Lung (tissue), 11 donors: ENCODE measurements at regions not wholly inside any gene's neighbourhood (a gene's known extent, or its start where the extent isn't known, plus 50 kb on each side); places are given as distances from the start of the nearest gene placed in this dataset.

Experiments used
- ATAC-seq: fragments of 200-7000 bp; cut with Tn5 transposase; one replicate; pipeline ENCODE4 v1.9.1; 2020; ENCODE audit warnings: moderate number of reproducible peaks; ENCODE audit not compliant: insufficient read depth, low FRiP score
- DNase-seq, 3 donors: peaks; one replicate each; pipeline ENCODE4 v3.0.0-alpha.2; 2013 to 2017
- H3K27ac ChIP-seq, 2 donors: one replicate each; pipeline ENCODE4 v1.5.1; 2013; ENCODE audit warnings: mild to moderate bottlenecking in 2 of 2, moderate library complexity in 2 of 2, control low read depth in 1 of 2, inconsistent platforms in 1 of 2, low read depth in 1 of 2, low read length in 1 of 2
- H3K27me3 ChIP-seq, 3 donors: one replicate each; pipeline ENCODE4 v1.5.1; 2013; ENCODE audit warnings: low read length in 2 of 3; ENCODE audit not compliant: control insufficient read depth in 3 of 3, insufficient read depth in 3 of 3
- H3K36me3 ChIP-seq, 4 donors: one replicate each; pipeline ENCODE4 v1.5.1; 2013; ENCODE audit warnings: low read length in 4 of 4, mild to moderate bottlenecking in 1 of 4, moderate library complexity in 1 of 4; ENCODE audit not compliant: control insufficient read depth in 4 of 4, insufficient read depth in 4 of 4
- H3K4me1 ChIP-seq, 5 donors: one replicate each; pipeline ENCODE4 v1.5.1; 2013; ENCODE audit warnings: low read length in 5 of 5, mild to moderate bottlenecking in 2 of 5, moderate library complexity in 1 of 5; ENCODE audit not compliant: control insufficient read depth in 5 of 5, insufficient read depth in 5 of 5
- H3K4me3 ChIP-seq: one replicate; pipeline ENCODE4 v1.5.1; 2013; ENCODE audit warnings: mild to moderate bottlenecking, control low read depth, moderate library complexity
- H3K9ac ChIP-seq, 2 donors: one replicate each; pipeline ENCODE4 v1.5.1; 2013; ENCODE audit warnings: low read length in 2 of 2, control low read depth in 1 of 2; ENCODE audit not compliant: insufficient read depth in 1 of 2
- H3K9me3 ChIP-seq, 4 donors: one replicate each; pipeline ENCODE4 v1.5.1; 2013; ENCODE audit warnings: low read length in 3 of 4, mild to moderate bottlenecking in 1 of 4, moderate library complexity in 1 of 4; ENCODE audit not compliant: control insufficient read depth in 4 of 4, insufficient read depth in 3 of 4
- WGBS, 2 donors: extraction: QIAGEN DNeasy Blood & Tissue Kit; methylation state at CpG; one replicate each; pipeline ENCODE4 v1.1.7; 2013; 5-methylcytosine and 5-hydroxymethylcytosine counted together
- TF ChIP-seq, protein P1 (sequence below): IDR thresholded peaks from 2 replicates; pipeline ENCODE4 v1.5.1; 2012; ENCODE audit warnings: mild to moderate bottlenecking; ENCODE audit errors: control extremely low read depth, extremely low read depth
- donor health status: control.
- donor health status: control.
- donor health status: Bipolar disorder and iron deficiency.
- donor health status: healthy.
- donor health status: DM: yes; HTN: yes; CAD: no.

- TF ChIP-seq, protein P1, sequence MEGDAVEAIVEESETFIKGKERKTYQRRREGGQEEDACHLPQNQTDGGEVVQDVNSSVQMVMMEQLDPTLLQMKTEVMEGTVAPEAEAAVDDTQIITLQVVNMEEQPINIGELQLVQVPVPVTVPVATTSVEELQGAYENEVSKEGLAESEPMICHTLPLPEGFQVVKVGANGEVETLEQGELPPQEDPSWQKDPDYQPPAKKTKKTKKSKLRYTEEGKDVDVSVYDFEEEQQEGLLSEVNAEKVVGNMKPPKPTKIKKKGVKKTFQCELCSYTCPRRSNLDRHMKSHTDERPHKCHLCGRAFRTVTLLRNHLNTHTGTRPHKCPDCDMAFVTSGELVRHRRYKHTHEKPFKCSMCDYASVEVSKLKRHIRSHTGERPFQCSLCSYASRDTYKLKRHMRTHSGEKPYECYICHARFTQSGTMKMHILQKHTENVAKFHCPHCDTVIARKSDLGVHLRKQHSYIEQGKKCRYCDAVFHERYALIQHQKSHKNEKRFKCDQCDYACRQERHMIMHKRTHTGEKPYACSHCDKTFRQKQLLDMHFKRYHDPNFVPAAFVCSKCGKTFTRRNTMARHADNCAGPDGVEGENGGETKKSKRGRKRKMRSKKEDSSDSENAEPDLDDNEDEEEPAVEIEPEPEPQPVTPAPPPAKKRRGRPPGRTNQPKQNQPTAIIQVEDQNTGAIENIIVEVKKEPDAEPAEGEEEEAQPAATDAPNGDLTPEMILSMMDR, result no peak
- H3K4me3 ChIP-seq, result peak overlapping the region; percentile 24
- H3K9ac ChIP-seq, result no peak overlapping the region
- peaks cover 0 to 24% (median 17%) of the 10 kb centered on the region in 3 donors for H3K27me3 ChIP-seq
- peak overlapping the region; percentile 70 to 80 for H3K27ac ChIP-seq
- DNase-seq, result peak in 2 of 3 donors; percentile 17 to 26
- 13 to 20% methylated on average over 49 to 59 of the region's 59 CpGs for WGBS, 2 donors
- no peaks in the 10 kb centered on the region for H3K36me3 ChIP-seq
- peak; percentile 15 for ATAC-seq
- H3K9me3 ChIP-seq, result peaks cover 0 to 6% (median 0%) of the 10 kb centered on the region in 4 donors
- peaks cover 0 to 8% (median 0%) of the 10 kb centered on the region in 5 donors for H3K4me1 ChIP-seq
Observed at GRCh38 chr19:33906578-33907335, 110.1 kb downstream of the KCTD15 start.

DNA sequence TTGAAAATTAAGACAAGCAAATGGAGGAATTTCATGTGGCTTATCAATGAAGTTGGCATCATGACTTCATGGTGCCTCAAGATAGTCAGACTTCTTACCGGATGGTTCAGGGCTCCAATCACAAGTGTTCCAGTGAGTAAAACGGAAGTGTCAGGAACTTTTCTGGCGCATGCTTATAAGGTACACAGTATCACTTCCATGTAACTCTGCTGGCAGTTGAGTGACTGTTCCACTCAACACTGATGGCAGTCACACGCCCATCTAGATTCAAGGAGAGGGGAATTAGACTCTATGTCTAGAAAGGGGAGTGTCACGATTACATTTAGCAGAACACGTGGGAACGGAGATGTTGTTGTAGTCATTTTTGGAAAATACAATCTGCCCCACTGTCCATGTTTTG lies 114.3 kb downstream of the KCTD15 start:
- ATAC-seq, result no peak
- WGBS, 2 donors, result 90 to 94% methylated on average over 7 of the region's 7 CpGs
- H3K36me3 ChIP-seq, result no peaks in the 10 kb centered on the region
- H3K27me3 ChIP-seq, result peaks cover 0 to 29% (median 19%) of the 10 kb centered on the region in 3 donors
- no peak overlapping the region for H3K4me3 ChIP-seq
- no peak overlapping the region for H3K27ac ChIP-seq
- H3K9ac ChIP-seq, result no peak overlapping the region
- H3K4me1 ChIP-seq, result peaks cover 0 to 2% (median 0%) of the 10 kb centered on the region in 5 donors
- no peak for DNase-seq
- H3K9me3 ChIP-seq, result peaks cover 0 to 4% (median 0%) of the 10 kb centered on the region in 4 donors
- TF ChIP-seq, protein P1, result no peak

- Histone ChIP-seq H3K27me3 (peaks cover 0 to 7% (median 7%) of the 10 kb centered on the region in 3 donors), H3K27ac (no peak overlapping the region), H3K4me3 (no peak overlapping the region), H3K9me3 (peaks cover 0 to 2% (median 0%) of the 10 kb centered on the region in 4 donors), H3K36me3 (no peaks in the 10 kb centered on the region), H3K9ac (no peak overlapping the region), H3K4me1 (no peaks in the 10 kb centered on the region)
- TF ChIP-seq, protein P1, result no peak
- ATAC-seq (no peak), DNase-seq (no peak)
- WGBS, 2 donors, result 66 to 75% methylated on average over 9 of the region's 9 CpGs
Observed at GRCh38 chr19:33914599-33914998, 117.9 kb downstream of the KCTD15 start.
